Fibroblast of lung (primary cell): ENCODE measurements at regions not wholly inside any gene's neighbourhood (a gene's known extent, or its start where the extent isn't known, plus 50 kb on each side); places are given as distances from the start of the nearest gene placed in this dataset.

Experiments
- DNase-seq, 2 donors: peaks; one replicate each; pipeline versions ENCODE4 v3.0.0 to v3.0.0-alpha.2; 2010; ENCODE audit warnings: low read depth in 2 of 2
- H2AFZ ChIP-seq: 2 replicates; pipeline ENCODE4 v1.5.1; 2012; ENCODE audit warnings: low read length, control low read depth, inconsistent platforms
- H3K27ac ChIP-seq: 2 replicates; pipeline ENCODE4 v1.5.1; 2011; ENCODE audit warnings: low read length, control low read depth; ENCODE audit not compliant: insufficient read depth
- H3K27me3 ChIP-seq: 2 replicates; pipeline ENCODE4 v1.5.1; 2011; ENCODE audit warnings: mild to moderate bottlenecking, low read length; ENCODE audit not compliant: control insufficient read depth, insufficient read depth
- H3K36me3 ChIP-seq: 2 replicates; pipeline ENCODE4 v1.5.1; 2011; ENCODE audit warnings: low read length; ENCODE audit not compliant: control insufficient read depth, insufficient read depth
- H3K4me1 ChIP-seq: 2 replicates; pipeline ENCODE4 v1.5.1; 2011; ENCODE audit warnings: low read length; ENCODE audit not compliant: control insufficient read depth, insufficient read depth; ENCODE audit errors: extremely low read depth
- H3K4me2 ChIP-seq: 2 replicates; pipeline ENCODE4 v1.5.1; 2011; ENCODE audit warnings: low read length, control low read depth; ENCODE audit not compliant: insufficient read depth; ENCODE audit errors: extremely low read depth
- H3K4me3 ChIP-seq, 4 experiments: fragments of 200-600 bp in 1 of 4; sonication (generic) in 1 of 4; replicated peaks in 1 of 4; 2 replicates each; pipeline ENCODE4 v1.5.1; 2011 to 2016; ENCODE audit warnings: low read length in 4 of 4, low read depth in 3 of 4, mild to moderate bottlenecking in 3 of 4, control low read depth in 2 of 4, inconsistent platforms in 1 of 4, mixed read lengths in 1 of 4; ENCODE audit not compliant: insufficient read depth in 1 of 4; ENCODE audit errors: control extremely low read depth in 1 of 4
- H3K79me2 ChIP-seq: 2 replicates; pipeline ENCODE4 v1.5.1; 2012; ENCODE audit warnings: mild to moderate bottlenecking, low read length, inconsistent platforms; ENCODE audit not compliant: control insufficient read depth, insufficient read depth
- H3K9ac ChIP-seq: 2 replicates; pipeline ENCODE4 v1.5.1; 2011; ENCODE audit warnings: mild to moderate bottlenecking, low read length, control low read depth; ENCODE audit not compliant: insufficient read depth
- H3K9me3 ChIP-seq: 2 replicates; pipeline ENCODE4 v1.5.1; 2012; ENCODE audit warnings: low read depth, low read length; ENCODE audit not compliant: control insufficient read depth, insufficient read depth
- H4K20me1 ChIP-seq: 2 replicates; pipeline ENCODE4 v1.5.1; 2011; ENCODE audit warnings: low read length; ENCODE audit not compliant: control insufficient read depth, insufficient read depth; ENCODE audit errors: extremely low read depth
- EZH2 ChIP-seq: IDR thresholded peaks from 2 replicates; pipeline ENCODE4 v1.5.1; 2012; ENCODE audit warnings: low read length, control low read depth, mild to moderate bottlenecking; ENCODE audit errors: missing control alignments
- TF ChIP-seq, protein P1 (sequence below), 2 donors: IDR thresholded peaks in 1 of 2; conservative IDR thresholded peaks in 1 of 2; 1 replicate in 1 of 2; 2 replicates in 1 of 2; pipeline ENCODE4 v1.5.1; 2011 to 2012; ENCODE audit warnings: low read length in 2 of 2, control low read depth in 1 of 2, inconsistent platforms in 1 of 2, low read depth in 1 of 2, mild to moderate bottlenecking in 1 of 2

DNA sequence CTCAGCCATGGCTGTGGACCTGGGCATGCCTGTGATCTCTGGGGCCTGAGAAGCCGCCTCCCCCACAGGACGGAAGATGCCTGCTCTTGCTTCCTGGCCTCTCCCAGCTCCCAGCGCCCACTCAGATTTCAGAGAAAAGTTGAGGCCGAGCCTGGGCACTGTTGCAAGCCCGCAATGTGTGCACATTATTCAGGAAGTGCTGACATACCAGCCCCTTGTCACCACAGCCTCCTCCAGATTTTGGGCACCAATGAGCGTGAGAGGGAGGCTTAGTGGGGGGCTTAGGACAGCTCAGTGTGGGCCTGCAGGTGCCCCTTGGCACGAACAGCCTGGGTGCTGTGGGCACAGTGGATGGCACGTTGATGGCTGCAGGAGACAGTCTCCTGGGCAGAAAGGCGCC, 1400.9 kb upstream of the ALCAM start:
- Histone ChIP-seq H3K79me2 (no peaks in the 10 kb centered on the region), H3K36me3 (no peaks in the 10 kb centered on the region), H3K27ac (no peak overlapping the region), H3K4me1 (no peaks in the 10 kb centered on the region), H3K4me2 (no peak overlapping the region), H3K9me3 (no peaks in the 10 kb centered on the region), H2AFZ (no peak overlapping the region), H4K20me1 (no peaks in the 10 kb centered on the region), H3K27me3 (no peaks in the 10 kb centered on the region), H3K4me3 (no peak overlapping the region), H3K9ac (no peak overlapping the region)
- no peak for DNase-seq
- TF ChIP-seq, protein P1, sequence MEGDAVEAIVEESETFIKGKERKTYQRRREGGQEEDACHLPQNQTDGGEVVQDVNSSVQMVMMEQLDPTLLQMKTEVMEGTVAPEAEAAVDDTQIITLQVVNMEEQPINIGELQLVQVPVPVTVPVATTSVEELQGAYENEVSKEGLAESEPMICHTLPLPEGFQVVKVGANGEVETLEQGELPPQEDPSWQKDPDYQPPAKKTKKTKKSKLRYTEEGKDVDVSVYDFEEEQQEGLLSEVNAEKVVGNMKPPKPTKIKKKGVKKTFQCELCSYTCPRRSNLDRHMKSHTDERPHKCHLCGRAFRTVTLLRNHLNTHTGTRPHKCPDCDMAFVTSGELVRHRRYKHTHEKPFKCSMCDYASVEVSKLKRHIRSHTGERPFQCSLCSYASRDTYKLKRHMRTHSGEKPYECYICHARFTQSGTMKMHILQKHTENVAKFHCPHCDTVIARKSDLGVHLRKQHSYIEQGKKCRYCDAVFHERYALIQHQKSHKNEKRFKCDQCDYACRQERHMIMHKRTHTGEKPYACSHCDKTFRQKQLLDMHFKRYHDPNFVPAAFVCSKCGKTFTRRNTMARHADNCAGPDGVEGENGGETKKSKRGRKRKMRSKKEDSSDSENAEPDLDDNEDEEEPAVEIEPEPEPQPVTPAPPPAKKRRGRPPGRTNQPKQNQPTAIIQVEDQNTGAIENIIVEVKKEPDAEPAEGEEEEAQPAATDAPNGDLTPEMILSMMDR (conservative IDR thresholded peaks at IDR 0.05 in 1 of 2, IDR thresholded peaks at IDR 0.05 in 1 of 2; ENCODE audit: low read depth in 1 of 2, low read length in 2 of 2) = no peak
- no peak for TF ChIP-seq EZH2

GRCh38 chr3:103966749-103967148, 1400.0 kb upstream of the ALCAM start:
- Histone ChIP-seq H3K27ac (no peak overlapping the region), H3K4me3 (no peak overlapping the region), H3K4me2 (no peak overlapping the region), H3K79me2 (no peaks in the 10 kb centered on the region), H3K9ac (no peak overlapping the region), H4K20me1 (no peaks in the 10 kb centered on the region), H2AFZ (no peak overlapping the region), H3K9me3 (no peaks in the 10 kb centered on the region), H3K27me3 (no peaks in the 10 kb centered on the region), H3K36me3 (no peaks in the 10 kb centered on the region), H3K4me1 (no peaks in the 10 kb centered on the region)
- no peak for DNase-seq
- no peak for TF ChIP-seq EZH2
- TF ChIP-seq, protein P1 (conservative IDR thresholded peaks at IDR 0.05 in 1 of 2, IDR thresholded peaks at IDR 0.05 in 1 of 2; ENCODE audit: low read depth in 1 of 2, low read length in 2 of 2) = no peak

GRCh38 chr3:103968131-103968530, 1398.6 kb upstream of the ALCAM start:
- H3K27ac ChIP-seq = no peak overlapping the region
- no peaks in the 10 kb centered on the region for H3K9me3 ChIP-seq
- H3K79me2 ChIP-seq = no peaks in the 10 kb centered on the region
- H3K4me3 ChIP-seq = no peak overlapping the region
- no peaks in the 10 kb centered on the region for H3K27me3 ChIP-seq
- H3K4me2 ChIP-seq = no peak overlapping the region
- no peak overlapping the region for H3K9ac ChIP-seq
- DNase-seq = no peak
- no peak for TF ChIP-seq EZH2
- TF ChIP-seq, protein P1 (conservative IDR thresholded peaks at IDR 0.05 in 1 of 2, IDR thresholded peaks at IDR 0.05 in 1 of 2; ENCODE audit: low read depth in 1 of 2, low read length in 2 of 2) = no peak
- no peak overlapping the region for H2AFZ ChIP-seq
- no peaks in the 10 kb centered on the region for H3K4me1 ChIP-seq
- H4K20me1 ChIP-seq = no peaks in the 10 kb centered on the region
- H3K36me3 ChIP-seq = no peaks in the 10 kb centered on the region
